ENCODE measurements at regions not wholly inside any gene's neighbourhood (a gene's known extent, or its start where the extent isn't known, plus 50 kb on each side); places are given as distances from the start of the nearest gene placed in this dataset.

- Mint-ChIP-seq H3K4me3 (no peak overlapping the region), H3K36me3 (no peaks in the 10 kb centered on the region), H3K27me3 (ENCODE audit: low read depth) (no peaks in the 10 kb centered on the region; the same call in 1 of the 2 replicates), H3K9me3 (peaks cover 28% of the 10 kb centered on the region), H3K27ac (no peak overlapping the region), H3K4me1 (peaks cover 2% of the 10 kb centered on the region)
- POLR2A ChIA-PET, result no interaction called here
- CTCF ChIA-PET, result no interaction called here
- no peak for TF ChIP-seq ZNF416 (CRISPR knock-in tag; IDR thresholded peaks at IDR 0.05)
- no peak for TF ChIP-seq ZNF671 (CRISPR knock-in tag; IDR thresholded peaks at IDR 0.05)
- TF ChIP-seq, protein P1, sequence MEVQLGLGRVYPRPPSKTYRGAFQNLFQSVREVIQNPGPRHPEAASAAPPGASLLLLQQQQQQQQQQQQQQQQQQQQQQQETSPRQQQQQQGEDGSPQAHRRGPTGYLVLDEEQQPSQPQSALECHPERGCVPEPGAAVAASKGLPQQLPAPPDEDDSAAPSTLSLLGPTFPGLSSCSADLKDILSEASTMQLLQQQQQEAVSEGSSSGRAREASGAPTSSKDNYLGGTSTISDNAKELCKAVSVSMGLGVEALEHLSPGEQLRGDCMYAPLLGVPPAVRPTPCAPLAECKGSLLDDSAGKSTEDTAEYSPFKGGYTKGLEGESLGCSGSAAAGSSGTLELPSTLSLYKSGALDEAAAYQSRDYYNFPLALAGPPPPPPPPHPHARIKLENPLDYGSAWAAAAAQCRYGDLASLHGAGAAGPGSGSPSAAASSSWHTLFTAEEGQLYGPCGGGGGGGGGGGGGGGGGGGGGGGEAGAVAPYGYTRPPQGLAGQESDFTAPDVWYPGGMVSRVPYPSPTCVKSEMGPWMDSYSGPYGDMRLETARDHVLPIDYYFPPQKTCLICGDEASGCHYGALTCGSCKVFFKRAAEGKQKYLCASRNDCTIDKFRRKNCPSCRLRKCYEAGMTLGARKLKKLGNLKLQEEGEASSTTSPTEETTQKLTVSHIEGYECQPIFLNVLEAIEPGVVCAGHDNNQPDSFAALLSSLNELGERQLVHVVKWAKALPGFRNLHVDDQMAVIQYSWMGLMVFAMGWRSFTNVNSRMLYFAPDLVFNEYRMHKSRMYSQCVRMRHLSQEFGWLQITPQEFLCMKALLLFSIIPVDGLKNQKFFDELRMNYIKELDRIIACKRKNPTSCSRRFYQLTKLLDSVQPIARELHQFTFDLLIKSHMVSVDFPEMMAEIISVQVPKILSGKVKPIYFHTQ (CRISPR knock-in tag; IDR thresholded peaks at IDR 0.05), result no peak
- no peak for TF ChIP-seq IRF2 (CRISPR knock-in tag; IDR thresholded peaks at IDR 0.05; ENCODE audit: borderline replicate concordance, low read depth)
- no peak for TF ChIP-seq HMGA2 (CRISPR knock-in tag; IDR thresholded peaks at IDR 0.05)
- no peak for TF ChIP-seq NFE2L1 (CRISPR knock-in tag; IDR thresholded peaks at IDR 0.05)
- no peak for TF ChIP-seq EMX1 (CRISPR knock-in tag; IDR thresholded peaks at IDR 0.05)
- TF ChIP-seq CDX4 (CRISPR knock-in tag; IDR thresholded peaks at IDR 0.05; ENCODE audit: borderline replicate concordance), result no peak
- TF ChIP-seq, protein P2, sequence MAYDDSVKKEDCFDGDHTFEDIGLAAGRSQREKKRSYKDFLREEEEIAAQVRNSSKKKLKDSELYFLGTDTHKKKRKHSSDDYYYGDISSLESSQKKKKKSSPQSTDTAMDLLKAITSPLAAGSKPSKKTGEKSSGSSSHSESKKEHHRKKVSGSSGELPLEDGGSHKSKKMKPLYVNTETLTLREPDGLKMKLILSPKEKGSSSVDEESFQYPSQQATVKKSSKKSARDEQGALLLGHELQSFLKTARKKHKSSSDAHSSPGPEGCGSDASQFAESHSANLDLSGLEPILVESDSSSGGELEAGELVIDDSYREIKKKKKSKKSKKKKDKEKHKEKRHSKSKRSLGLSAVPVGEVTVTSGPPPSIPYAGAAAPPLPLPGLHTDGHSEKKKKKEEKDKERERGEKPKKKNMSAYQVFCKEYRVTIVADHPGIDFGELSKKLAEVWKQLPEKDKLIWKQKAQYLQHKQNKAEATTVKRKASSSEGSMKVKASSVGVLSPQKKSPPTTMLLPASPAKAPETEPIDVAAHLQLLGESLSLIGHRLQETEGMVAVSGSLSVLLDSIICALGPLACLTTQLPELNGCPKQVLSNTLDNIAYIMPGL (CRISPR knock-in tag; IDR thresholded peaks at IDR 0.05), result no peak
- no peak for TF ChIP-seq CBFB (CRISPR knock-in tag; IDR thresholded peaks at IDR 0.05; ENCODE audit: low read depth)
- TF ChIP-seq FOXP1 (CRISPR knock-in tag; IDR thresholded peaks at IDR 0.05; ENCODE audit: borderline replicate concordance), result no peak
- DNase-seq (ENCODE audit: low spot score), result no peak
- no peak for ATAC-seq
These were observed 169.8 kb downstream of the ERMARD start for GRCh38 chr6:169921217-169921616.

DNA sequence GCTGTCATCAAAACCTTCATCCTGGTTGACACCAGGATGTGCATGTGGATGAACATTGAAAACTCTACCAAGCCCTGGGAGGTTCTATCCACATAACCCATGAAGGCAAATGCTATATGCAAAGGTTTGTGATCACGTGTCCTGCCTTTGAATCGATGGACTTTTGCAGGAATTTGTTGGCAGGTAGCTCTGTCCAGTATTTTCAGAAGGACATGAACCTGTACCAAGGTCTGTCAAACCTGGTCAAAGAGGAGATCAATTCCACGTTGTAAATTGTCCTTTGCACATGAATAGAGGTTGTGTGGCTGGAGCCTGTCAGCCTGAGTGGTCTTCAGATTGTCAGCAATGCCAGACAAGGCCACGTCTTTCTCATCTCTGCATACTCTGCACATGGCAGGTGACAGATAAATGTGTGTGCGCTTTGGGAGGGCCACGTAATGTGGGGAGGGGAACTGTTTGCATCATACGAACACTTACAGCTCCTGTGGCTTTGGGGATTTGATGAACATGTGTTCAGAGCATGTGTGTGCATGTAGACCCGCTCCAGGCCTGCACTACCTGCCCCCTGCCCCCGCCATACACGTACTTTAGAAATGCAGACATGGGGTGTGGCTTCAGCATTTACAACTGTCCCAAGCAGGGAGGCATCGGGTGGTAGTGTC is 169.1 kb downstream of the ERMARD start:
- ChIA-PET CTCF (interaction anchor here (1.4 kb wide), 1 partner anchor 89 kb away, joined by 5 read pairs; no protein-coding TSS in a partner anchor), POLR2A (no interaction called here)
- Mint-ChIP-seq H3K27me3 (ENCODE audit: low read depth) (no peaks in the 10 kb centered on the region; the same call in 1 of the 2 replicates), H3K27ac (no peak overlapping the region), H3K36me3 (no peaks in the 10 kb centered on the region), H3K9me3 (peaks cover 22% of the 10 kb centered on the region), H3K4me1 (peaks cover 5% of the 10 kb centered on the region), H3K4me3 (no peak overlapping the region)
- ATAC-seq (no peak), DNase-seq (ENCODE audit: low spot score) (no peak)
- TF ChIP-seq NFE2L1 (CRISPR knock-in tag; IDR thresholded peaks at IDR 0.05) (no peak), ZNF121 (CRISPR knock-in tag; IDR thresholded peaks at IDR 0.05) (no peak), IRF1 (CRISPR knock-in tag; IDR thresholded peaks at IDR 0.05) (no peak), ZNF232 (CRISPR knock-in tag; IDR thresholded peaks at IDR 0.05) (no peak), ARID4B (CRISPR knock-in tag; IDR thresholded peaks at IDR 0.05; ENCODE audit: borderline replicate concordance) (no peak), USF1 (CRISPR knock-in tag; IDR thresholded peaks at IDR 0.05) (no peak), MXD4 (CRISPR knock-in tag; IDR thresholded peaks at IDR 0.05; ENCODE audit: borderline replicate concordance) (no peak), SMAD4 (CRISPR knock-in tag; IDR thresholded peaks at IDR 0.05) (no peak), IRF2 (CRISPR knock-in tag; IDR thresholded peaks at IDR 0.05; ENCODE audit: borderline replicate concordance, low read depth) (no peak)
- TF ChIP-seq, protein P3, sequence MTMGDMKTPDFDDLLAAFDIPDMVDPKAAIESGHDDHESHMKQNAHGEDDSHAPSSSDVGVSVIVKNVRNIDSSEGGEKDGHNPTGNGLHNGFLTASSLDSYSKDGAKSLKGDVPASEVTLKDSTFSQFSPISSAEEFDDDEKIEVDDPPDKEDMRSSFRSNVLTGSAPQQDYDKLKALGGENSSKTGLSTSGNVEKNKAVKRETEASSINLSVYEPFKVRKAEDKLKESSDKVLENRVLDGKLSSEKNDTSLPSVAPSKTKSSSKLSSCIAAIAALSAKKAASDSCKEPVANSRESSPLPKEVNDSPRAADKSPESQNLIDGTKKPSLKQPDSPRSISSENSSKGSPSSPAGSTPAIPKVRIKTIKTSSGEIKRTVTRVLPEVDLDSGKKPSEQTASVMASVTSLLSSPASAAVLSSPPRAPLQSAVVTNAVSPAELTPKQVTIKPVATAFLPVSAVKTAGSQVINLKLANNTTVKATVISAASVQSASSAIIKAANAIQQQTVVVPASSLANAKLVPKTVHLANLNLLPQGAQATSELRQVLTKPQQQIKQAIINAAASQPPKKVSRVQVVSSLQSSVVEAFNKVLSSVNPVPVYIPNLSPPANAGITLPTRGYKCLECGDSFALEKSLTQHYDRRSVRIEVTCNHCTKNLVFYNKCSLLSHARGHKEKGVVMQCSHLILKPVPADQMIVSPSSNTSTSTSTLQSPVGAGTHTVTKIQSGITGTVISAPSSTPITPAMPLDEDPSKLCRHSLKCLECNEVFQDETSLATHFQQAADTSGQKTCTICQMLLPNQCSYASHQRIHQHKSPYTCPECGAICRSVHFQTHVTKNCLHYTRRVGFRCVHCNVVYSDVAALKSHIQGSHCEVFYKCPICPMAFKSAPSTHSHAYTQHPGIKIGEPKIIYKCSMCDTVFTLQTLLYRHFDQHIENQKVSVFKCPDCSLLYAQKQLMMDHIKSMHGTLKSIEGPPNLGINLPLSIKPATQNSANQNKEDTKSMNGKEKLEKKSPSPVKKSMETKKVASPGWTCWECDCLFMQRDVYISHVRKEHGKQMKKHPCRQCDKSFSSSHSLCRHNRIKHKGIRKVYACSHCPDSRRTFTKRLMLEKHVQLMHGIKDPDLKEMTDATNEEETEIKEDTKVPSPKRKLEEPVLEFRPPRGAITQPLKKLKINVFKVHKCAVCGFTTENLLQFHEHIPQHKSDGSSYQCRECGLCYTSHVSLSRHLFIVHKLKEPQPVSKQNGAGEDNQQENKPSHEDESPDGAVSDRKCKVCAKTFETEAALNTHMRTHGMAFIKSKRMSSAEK (CRISPR knock-in tag; IDR thresholded peaks at IDR 0.05; ENCODE audit: borderline replicate concordance), result no peak

All from WTC11 (cell line).